Fibroblast of gingiva (primary cell): ENCODE measurements at regions not wholly inside any gene's neighbourhood (a gene's known extent, or its start where the extent isn't known, plus 50 kb on each side); places are given as distances from the start of the nearest gene placed in this dataset.
"Not testable (repeated sequence)": the region's sequence is repeated elsewhere in the genome, so short reads cannot be mapped to it uniquely, and the experiment has no call there.

Source experiments
- DNase-seq: peaks from one replicate; pipeline ENCODE4 v3.0.0-alpha.2; 2011; ENCODE audit warnings: low read depth

DNA sequence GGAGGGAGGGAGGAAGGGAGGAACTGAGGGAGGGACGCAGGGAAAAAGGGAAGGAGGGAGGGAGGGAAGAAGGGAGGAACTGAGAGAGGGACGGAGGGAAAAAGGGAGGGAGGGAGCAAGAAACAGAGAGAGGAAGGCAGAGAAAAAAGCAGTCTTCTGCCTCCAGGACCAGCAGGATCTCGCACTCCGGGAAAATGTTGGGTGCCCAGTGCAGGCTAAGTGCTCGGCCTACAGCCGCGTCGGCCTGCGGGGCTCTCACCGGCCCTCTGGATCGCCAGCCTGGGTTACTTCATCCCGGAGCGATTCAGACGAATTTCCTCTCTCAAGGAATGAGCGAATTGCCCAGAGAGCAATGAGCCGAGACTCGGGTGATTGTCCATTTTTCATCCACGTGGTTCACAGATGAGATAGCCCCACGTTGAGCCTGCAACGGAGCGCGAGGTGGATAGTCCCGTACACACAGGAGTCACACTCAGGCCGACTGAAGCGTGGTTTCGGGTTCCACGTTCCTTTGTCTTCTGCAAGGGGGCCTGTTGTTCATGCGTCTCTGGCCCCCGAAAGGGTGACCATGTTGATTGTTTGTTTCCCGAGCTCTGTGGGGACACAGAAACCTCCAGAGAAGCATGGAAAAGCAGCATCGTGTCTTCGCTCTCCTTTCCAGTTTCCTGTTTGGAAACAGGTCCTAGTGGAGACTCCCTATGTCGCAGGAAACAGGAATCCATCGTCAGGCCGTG lies 1937.1 kb upstream of the DEFB115 start:
- not testable (repeated sequence) for DNase-seq

DNA sequence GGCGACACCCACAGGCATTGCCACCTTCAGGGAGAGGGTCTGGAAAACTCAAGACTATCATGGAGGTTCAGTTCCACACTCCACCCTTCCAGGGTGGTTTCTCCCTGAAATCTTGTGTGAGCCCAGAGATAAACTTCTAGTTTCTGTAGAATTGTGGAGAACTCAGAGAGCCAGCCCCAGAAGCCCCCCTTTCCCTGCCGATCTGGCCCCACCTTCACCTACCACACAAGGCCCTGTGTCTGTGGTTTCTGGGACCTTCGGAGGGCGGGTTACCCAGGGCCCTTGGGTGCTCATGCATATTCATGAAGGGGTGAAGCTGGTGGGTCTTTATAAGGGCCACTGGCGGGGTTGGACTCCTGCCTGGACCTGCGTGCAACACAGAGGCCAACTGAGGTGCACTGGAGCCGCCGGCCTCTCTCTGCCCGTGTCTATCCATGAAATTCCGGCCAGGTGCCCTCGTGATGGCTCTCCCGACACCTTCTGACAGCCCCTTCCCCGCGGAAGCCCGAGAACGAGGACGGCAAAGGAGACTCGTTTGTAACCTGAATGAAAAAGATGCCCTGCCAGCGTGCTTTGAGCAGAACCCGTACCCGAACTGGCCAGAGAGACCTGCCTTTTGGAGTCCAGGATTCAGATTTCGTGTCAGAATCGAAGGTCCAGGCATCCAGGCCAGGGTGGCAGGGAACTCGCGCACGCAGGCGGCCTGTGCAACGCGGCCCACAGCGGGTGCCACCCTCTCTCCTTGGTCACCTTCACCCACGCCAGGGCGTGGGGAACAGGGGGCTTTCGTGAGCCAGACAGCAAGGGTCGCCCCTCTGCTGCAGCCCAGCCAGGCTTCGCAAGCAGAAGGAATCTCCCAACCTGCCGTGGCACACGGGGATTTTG lies 1933.6 kb upstream of the DEFB115 start:
- DNase-seq, result not testable (repeated sequence)

DNA sequence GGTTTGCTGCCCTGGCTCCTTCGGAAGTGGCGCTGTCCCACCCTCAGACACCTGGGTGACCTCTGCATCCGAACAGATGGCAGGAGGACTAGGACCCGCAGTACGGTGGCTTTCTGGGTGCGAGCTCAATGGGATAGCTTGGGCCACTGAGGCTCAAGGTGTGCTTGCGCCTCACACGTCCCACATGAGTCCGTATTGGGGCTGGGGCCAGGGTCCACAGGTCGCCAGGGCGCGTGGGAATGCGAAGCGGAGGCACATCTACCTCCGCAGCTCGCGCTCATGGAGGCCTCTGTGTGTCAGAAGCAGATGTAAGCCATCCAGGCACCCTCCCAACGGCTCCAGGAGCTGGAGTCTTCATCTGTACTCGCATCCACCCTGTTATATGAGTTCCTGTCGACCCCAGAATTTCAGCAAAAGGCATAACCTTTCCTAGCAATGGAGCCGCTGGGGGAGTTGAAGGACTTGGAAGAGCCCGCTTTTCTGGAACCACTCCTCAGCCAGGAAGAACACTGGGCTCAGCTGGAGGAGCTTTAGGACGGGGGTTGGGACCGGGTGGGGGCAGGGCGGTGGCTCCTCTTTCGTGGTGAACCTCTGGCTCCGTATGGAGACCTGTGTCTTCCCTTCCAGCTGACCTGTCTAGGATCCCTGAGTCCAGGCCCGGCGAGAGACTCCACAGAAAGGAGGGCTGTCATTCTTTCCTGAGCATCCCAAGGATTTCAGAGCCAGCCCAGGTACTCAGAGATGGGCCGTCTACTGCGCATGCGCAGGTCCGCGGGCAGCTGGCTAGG lies 1932.8 kb upstream of the DEFB115 start:
- DNase-seq, result not testable (repeated sequence)

DNA sequence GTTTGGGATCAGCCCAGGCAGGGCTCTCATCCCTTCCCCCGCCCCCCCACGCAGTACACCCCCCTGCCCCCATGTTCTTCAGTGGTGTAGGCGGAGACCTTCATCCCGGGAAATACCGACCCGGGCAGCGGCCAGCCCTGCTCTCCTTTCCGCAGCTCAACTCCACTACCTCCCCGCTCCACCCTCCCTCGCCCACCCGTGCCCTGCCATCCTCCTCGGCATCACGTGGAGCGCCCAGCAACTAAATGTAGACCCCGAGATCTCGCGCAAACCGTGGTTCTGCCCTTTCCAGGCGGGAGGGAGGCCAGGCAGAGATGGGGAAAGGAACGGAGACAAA lies 1932.2 kb upstream of the DEFB115 start:
- DNase-seq, result no peak

DNA sequence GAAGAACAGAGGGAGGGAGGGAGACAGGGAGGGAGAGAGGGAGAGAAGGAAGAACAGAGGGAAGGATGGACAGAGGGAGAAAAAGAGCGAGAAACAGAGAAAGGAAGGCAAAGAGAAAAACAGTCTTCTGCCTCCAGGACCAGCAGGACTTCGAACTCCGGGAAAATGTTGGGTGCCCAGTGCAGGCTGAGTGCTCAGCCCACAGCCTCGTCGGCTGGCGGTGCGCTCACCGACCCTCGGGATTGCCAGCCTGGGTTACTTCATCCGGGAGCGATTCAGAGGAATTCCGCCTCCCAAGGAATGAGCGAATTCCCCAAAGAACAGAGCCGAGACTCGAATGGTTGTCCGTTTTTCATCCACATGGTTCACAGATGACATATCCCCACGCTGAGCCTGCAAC lies 1931.7 kb upstream of the DEFB115 start:
- not testable (repeated sequence) for DNase-seq

DNA sequence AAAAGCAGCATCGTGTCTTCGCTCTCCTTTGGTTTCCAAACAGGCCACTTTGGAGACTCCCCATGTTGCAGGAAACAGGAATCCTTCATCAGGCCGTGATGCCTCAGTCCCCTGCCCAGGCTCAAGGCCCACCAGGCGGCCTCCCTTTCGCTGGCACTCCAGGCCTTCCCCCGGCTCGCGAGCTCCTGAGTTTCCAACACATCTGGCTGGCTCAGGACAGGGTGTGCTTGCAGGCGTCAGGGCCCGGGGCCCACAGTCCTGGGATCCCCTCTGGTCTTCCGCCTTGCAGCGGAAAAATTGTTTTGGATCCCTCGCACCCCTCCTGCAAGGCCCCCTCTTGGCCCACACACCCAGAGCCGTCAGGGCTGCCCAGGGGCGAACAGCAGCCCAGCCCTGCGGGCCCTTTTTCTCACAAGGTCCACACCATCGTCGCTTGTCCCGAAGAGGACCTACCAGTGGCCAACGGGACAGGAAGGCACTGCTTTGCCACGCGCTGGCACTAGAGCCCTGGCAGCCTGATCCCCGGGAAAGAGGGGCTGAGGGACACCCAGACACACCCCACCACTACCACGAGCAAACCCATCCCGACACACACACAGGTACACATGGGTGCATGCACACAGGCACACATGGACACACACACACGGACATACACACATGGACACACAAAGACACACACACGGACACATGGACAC lies 1930.9 kb upstream of the DEFB115 start:
- no peak for DNase-seq

DNA sequence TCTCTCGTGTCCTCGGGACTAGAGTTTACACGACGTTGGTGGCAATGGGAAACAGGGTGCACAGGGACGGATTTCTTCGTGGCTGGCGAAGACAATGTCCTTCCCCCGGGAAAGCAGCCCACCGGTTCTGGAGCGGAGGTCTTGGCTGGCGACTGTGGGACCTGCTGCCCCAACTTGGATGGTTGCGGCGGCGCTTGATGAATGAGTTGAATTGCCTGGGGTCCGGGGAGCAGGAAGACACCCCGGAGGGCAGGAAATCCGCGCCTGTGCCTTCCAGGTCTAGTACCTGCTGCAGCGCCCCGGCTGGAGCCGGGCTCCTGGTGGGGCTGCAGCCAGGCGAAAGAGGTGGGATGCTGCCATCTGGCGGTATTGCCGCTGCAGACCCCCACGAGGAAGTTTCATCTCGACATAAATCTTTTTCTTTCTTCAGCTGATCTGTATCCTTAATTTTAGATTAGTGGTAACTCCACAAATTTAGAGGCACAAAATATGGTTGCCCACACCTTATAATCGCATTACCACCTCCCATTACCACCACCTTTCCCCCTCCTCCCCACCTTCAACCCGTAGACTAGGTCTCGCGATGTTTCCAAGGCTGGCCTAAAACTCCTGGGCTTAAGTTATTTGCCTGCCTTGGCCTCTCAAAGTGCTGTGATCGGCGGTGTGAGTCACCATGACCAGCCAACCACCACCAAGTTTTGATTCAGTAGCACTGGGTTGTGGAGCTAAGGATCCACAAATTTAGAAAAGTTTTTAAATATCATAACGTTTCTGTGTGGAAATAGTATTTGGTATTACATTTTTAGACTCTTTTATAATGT lies 1929.7 kb upstream of the DEFB115 start:
- DNase-seq, result not testable (repeated sequence)

DNA sequence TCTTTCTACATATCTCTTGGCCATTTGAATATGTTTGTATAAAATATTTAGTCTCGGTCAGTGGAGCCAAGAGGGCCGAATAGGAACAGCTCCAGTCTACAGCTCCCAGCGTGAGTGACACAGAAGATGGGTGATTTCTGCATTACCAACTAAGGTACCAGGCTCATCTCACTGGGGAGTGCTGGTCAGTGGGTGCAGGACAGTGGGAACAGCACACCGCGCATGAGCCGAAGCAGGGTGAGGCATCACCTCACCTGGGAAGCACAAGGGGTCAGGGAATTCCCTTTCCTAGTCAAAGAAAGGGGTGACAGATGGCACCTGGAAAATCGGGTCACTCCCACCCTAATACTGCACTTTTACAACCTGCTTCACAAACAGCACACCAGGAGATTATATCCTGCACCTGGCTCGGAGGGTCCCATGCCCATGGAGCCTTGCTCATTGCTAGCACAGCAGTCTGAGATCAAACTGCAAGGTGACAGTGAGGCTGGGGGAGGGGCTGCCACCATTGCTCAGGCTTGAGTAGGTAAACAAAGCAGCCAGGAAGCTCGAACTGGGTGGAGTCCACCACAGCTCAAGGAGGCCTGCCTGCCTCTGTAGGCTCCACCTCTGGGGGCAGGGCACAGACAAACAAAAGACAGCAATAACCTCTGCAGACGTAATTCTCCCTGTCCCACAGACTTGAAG lies 1926.9 kb upstream of the DEFB115 start:
- DNase-seq, result not testable (repeated sequence)

DNA sequence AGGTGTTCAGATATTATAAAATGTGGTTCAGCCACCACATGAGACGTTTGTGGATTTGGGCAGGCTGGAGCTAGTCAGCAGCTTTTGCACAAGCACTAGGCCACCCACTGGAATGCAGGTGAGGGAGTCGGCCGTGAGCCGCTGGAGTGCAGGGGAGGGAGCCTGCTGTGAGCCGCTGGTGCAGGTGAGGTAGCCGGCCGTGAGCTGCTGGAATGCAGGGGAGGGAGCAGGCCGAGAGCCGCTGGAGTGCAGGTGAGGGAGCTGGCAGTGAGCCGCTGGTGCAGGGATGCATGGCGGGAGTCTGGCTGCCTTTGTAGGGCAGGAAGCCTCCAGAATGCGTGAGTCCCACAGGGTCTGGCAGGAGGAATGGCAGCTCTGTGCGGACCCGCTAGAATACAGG lies 1907.6 kb upstream of the DEFB115 start:
- DNase-seq, result no peak

DNA sequence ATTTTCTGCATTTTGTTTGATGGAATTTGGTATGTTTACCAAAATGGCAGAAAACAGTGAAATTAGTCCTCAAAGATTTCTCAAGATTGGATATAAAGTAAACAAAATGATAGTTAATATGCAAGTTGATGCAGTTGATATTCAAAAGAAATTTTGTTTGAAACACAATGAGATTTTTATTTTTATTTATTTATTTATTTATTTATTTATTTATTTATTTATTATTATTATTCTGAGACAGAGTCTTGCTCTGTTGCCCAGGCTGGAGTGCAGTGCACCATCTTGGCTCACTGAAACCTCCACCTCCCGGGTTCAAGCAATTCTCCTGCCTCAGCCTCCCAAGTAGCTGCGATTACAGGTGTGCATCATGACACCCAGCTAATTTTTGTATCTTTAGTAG lies 1881.5 kb upstream of the DEFB115 start:
- DNase-seq, result not testable (repeated sequence)

DNA sequence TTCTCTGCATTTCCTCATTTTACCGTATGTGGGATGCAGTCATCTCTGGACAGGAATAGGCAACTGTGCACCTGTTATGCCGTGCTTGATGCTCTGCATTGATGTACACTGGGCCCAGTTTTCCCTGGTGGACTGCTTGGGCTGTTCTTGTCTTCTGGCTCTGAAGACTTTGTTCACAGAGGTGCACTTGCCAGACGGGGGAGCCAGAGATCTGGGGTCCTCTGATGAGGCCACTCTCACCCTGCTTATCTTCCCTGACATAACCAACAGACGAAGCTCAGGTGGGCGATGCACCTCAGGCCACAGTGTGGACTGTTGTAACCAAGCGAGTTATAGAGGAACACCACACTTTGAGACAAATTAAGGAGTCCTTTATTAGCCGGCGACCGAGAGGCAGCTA lies 1864.6 kb upstream of the DEFB115 start:
- not testable (repeated sequence) for DNase-seq

DNA sequence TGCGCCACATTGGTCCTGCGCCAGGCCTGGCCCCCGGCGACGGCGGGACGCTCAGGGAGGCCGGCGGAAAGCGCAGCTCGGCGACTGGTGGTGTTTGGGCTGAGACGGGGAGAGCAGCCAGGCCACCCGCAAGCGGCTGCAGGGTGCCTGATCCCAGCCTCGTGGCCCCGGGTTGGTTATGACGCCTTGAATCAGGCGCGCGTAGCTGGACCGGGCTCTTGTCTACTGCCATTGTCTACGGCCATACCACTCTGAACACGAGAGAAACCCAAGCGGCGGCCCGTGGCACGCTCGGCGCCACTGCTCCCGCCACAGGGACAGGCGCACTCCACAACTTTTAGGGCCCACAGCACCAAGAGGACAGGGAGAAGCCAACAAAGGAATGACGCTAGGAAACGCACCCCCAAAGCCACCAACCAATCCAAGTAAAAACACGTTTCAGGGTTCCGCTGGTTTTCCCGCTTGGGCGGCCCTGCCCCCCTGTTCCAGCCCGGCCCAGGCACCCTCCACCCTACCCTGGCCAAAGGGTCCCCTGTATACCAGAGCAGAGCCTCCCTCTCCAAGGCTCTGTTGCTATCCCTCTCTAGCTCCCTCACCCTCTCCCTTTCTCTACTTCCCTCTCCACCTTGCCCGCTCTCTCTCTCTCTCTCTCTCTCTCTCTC lies 1849.3 kb upstream of the DEFB115 start:
- DNase-seq, result no peak

DNA sequence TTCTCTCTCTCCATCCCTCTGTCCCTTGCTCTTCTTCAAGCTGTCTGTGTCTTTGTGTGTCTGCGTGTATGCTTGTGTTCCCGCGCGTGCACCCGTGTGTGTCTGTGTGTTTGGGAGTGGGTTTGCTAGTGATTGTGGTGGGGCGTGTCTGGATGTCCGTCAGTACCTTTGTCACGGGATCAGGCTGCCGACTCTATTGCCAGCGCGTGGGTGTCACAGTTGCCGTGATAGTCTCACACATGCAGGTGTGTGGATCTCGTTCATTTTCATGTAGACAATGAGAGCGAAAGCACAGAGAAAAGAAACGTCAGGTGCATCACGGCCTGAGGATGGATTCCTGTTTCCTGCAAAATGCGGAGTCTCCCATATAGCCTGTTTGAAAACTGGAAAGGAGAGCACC lies 1848.8 kb upstream of the DEFB115 start:
- DNase-seq, result not testable (repeated sequence)

DNA sequence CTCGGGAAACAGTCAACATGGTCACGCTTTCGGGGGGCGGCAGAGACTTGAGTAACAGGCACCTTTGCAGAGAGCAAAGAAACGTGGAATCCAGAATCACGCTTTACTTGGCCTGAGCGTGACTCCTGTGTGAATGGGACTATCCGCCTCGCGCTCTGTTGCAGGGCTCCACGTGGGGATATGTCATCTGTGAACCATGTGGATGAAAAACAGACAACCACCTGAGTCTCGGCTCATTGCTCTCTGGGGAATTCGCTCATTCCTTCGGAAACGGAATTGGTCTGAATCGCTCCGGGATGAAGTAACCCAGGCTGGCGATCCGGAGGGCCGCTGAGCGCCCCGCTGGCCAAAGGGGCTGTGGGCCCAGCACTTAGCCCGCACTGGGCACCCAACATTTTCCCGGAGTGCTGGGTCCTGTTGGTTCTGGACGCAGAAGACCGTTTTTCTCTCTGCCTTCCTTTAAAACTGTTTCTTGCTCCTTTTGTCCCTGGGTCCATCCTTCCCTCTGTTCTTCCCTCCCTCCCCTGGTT lies 1848.2 kb upstream of the DEFB115 start:
- not testable (repeated sequence) for DNase-seq

DNA sequence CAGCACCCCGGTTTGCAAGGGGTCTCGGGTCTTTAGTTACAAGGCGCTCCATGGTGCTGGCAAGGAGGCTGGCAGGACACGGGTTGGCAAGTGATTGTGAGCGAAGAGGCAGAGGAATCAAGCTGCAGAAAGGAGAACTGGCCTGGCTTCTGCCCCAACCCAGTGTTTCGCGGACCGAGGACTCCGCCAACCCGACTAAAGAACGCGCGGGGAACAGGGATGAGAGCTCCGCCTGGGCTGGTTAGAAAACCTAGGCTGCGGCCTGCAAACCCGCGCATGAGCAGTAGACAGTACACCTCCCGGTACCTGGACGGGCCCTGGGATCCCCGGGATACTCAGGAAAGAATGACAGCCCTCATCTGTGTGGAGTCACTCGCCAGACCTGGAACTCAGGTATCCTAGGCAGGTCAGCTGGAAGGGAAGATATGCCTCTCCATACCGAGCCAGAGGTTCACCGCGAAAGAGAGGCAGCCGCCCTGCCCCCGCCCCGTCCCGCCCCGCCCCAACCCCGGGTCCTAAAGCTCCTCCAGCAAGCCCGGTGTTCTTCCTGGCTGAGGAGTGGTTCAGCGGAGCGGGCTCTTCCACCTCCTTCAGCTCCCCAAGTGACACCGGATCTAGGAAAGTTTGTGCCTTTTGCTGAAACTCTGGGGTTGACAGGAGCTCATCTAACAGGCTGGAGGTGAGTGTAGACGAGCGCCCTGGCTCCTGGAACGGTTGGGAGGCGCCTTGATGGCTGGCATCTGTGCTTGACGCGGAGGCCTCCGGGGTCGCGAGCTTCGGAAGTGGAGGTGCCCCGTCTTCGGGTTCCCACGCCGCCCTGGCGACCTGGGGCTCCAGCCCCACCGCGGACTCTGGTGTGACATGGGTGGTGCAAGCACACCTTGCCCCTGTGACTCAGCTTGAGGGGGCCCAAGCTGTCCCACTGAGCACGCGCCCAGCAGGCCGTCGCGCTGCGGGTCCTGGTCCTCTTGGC lies 1847.3 kb upstream of the DEFB115 start:
- DNase-seq, result no peak

DNA sequence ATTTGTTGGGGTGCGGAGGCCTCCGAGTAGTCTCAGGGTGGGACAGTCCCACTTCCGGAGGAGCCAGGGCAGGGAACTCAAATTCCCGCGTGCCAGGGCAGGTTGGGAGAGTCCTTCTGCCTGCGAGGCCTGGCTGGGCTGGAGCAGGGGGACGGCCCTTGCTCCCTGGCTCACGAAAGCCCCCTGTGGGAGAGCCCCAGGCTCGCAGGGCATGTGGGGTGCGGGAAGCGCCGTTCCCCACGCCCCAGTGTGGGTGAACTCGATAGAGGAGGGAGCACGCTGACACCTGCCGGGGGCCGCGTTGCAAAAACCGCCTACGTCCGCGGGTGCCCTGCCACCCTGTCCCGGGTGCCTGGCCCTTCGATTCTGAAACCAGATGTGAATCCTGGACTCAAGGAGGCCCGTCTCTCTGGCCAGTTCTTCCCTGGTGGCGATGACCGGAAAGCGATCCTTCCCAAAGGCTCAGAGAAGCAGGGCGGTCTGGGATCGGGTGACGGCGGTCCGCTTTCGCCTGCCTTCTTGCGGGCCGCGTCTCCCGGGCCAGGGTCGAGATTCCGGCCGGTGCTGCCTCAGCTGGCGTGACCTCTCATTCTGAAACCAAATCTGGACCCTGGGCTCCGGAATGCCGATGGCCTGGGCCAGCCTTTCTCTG lies 1846.5 kb upstream of the DEFB115 start:
- no peak for DNase-seq

DNA sequence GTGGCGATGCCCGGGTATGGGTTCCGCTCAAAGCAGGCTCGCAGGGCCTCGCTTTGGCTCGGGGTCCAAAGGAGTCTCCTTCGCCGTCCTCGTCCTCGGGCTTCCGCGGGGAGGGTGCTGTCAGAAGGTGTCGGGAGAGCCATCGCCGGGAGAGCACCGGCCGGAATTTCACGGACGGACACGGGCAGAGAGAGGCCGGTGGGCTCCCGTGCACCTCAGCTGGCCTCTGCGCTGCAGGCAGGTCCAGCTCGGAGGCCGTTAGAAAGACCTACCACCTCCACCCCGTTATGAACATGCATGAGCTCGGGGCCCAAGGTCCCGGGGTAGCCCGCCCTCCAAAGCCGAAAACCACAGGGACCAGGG lies 1846.0 kb upstream of the DEFB115 start:
- not testable (repeated sequence) for DNase-seq

DNA sequence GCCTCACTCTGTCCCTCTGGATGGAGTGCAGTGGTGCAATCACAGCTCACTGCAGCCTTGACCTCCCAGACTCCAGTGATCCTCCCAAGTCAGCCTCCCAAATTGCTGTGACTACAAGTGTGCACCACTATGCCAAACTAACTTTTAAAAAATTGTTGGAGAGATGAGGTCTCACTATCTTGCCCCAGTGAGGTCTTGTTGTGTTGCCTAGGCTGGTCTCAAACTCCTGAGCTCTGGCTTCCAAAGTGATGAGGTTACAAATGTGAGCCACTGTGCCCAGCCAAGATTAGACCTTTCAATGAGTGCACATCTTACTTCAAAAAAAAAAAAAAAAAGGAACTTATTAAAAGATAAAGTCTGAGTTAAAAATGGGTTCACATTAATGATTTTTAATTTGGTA lies 1838.1 kb upstream of the DEFB115 start:
- no peak for DNase-seq
